ENCODE measurements at regions not wholly inside any gene's neighbourhood (a gene's known extent, or its start where the extent isn't known, plus 50 kb on each side); places are given as distances from the start of the nearest gene placed in this dataset.

DNA sequence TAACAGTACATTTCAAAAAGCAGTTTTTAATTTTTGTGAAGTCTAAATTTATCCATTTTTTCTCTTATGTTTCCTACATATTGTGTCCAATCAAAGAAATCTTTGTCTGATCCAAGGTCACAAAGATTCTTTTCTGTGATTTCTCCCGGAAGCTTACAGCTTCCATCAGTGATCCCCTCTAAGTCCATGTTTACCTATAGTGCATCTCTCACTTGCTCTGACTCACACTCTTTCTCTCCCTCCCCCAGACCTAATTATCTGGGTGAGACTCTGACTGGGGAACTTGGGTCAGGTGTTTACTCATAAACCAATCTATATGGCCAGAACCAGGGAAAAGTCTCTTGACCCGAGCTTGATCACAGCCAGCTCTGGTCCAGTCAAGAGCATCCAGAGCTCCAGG lies 224.4 kb downstream of the SPTSSA start (continued):
- TF ChIP-seq ZNF605 (CRISPR knock-in tag; IDR thresholded peaks at IDR 0.05) (no peak), FOSL2 (CRISPR knock-in tag; IDR thresholded peaks at IDR 0.05) (peak; percentile 84), ETV5 (CRISPR knock-in tag; IDR thresholded peaks at IDR 0.05; ENCODE audit: borderline replicate concordance) (peak; percentile 51; the same call in 1 of the 2 replicates), PHF20 (CRISPR knock-in tag; IDR thresholded peaks at IDR 0.05) (no peak), RARA (CRISPR knock-in tag; IDR thresholded peaks at IDR 0.05) (0 out of 2 replicates have a peak, but pooled peaks have one; percentile 15)
- TF ChIP-seq, protein P1, sequence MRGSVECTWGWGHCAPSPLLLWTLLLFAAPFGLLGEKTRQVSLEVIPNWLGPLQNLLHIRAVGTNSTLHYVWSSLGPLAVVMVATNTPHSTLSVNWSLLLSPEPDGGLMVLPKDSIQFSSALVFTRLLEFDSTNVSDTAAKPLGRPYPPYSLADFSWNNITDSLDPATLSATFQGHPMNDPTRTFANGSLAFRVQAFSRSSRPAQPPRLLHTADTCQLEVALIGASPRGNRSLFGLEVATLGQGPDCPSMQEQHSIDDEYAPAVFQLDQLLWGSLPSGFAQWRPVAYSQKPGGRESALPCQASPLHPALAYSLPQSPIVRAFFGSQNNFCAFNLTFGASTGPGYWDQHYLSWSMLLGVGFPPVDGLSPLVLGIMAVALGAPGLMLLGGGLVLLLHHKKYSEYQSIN (CRISPR knock-in tag; IDR thresholded peaks at IDR 0.05; ENCODE audit: borderline replicate concordance): no peak

DNA sequence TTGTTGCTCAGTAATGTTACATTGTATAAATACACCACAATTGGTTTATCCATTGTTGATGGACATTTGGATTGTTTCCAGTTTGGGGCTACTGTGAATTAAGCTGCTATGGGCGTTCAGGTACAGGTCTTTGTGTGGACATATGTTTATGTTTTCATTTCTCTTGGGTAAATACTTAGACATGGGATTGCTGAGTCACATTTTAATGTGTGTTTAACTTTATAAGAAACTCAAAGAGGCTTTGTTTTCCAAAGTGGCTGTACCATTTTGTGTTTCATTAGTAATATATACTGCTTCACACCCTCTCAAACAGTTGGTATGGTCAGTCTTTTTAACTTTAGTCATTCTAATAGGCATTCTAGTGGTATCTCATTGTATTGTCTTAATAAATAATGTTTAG lies 225.0 kb downstream of the SPTSSA start:
- no TSS peak for BruUV-seq (replicated peaks)
- Histone ChIP-seq H3K36me3 (replicated peaks in 1 of 2; ENCODE audit: control insufficient read depth in 1 of 2, insufficient read depth in 2 of 2, low read length in 2 of 2) (no peaks in the 10 kb centered on the region), H3K4me1 (ENCODE audit: insufficient read depth, low read length) (peaks cover 7% of the 10 kb centered on the region; the same call in 1 of the 2 replicates), H3K27ac (ENCODE audit: extremely low read length, insufficient read depth, low read length) (no peak overlapping the region), H3K9ac (ENCODE audit: insufficient read depth, low read depth, low read length) (no peak overlapping the region), H3K4me2 (ENCODE audit: low read depth, low read length) (no peak overlapping the region), H3K9me3 (ENCODE audit: low read length) (no peaks in the 10 kb centered on the region), H4K20me1 (ENCODE audit: insufficient read depth, low read length) (no peaks in the 10 kb centered on the region), H3K79me2 (ENCODE audit: insufficient read depth, low read length) (no peaks in the 10 kb centered on the region), H2AFZ (ENCODE audit: low read length) (no peak overlapping the region), H3K4me3 (replicated peaks in 1 of 3; ENCODE audit: insufficient read depth in 1 of 3, low read depth in 2 of 3, low read length in 3 of 3) (no peak overlapping the region), H3K27me3 (ENCODE audit: control insufficient read depth in 1 of 2, insufficient read depth in 2 of 2, low read length in 2 of 2) (no peaks in the 10 kb centered on the region)
- ATAC-seq: no peak
- DNase-seq (ENCODE audit: low spot score): peak; percentile 28
- CTCF ChIA-PET (ENCODE audit: low intra/inter-chr PET ratio, low total read pairs): no interaction called here
- intact Hi-C loops (cut with micrococcal nuclease; ENCODE audit: unreplicated experiment) (no loop called here), in situ Hi-C loops (cut with HindIII; ENCODE audit: extremely low pct_ligation_motif_present, low pct_unique_long_range_greater_than_20kb) (no loop called here)
- POLR2A ChIA-PET: no interaction called here
- 0% methylated on average over 1 of the region's 1 CpG for WGBS (ENCODE audit: low lambda C conversion rate)
- FAIRE-seq: no peak
- TF ChIP-seq STAT5B (CRISPR knock-in tag; IDR thresholded peaks at IDR 0.05) (no peak), FOSL1 (CRISPR knock-in tag; IDR thresholded peaks at IDR 0.05; ENCODE audit: borderline replicate concordance) (no peak), U2AF2 (IDR thresholded peaks at IDR 0.05; ENCODE audit: low read depth, low read length) (no peak), ELF4 (CRISPR knock-in tag; IDR thresholded peaks at IDR 0.05; ENCODE audit: borderline replicate concordance) (no peak), TAF1 (CRISPR knock-in tag; IDR thresholded peaks at IDR 0.05) (no peak), MAFK (conservative IDR thresholded peaks at IDR 0.05 in 1 of 2, IDR thresholded peaks at IDR 0.05 in 1 of 2; ENCODE audit: low read length in 2 of 2) (0 out of 4 replicates have a peak, but pooled peaks of 1 of the 2 experiments have one; percentile 2)
- TF ChIP-seq, protein P2, sequence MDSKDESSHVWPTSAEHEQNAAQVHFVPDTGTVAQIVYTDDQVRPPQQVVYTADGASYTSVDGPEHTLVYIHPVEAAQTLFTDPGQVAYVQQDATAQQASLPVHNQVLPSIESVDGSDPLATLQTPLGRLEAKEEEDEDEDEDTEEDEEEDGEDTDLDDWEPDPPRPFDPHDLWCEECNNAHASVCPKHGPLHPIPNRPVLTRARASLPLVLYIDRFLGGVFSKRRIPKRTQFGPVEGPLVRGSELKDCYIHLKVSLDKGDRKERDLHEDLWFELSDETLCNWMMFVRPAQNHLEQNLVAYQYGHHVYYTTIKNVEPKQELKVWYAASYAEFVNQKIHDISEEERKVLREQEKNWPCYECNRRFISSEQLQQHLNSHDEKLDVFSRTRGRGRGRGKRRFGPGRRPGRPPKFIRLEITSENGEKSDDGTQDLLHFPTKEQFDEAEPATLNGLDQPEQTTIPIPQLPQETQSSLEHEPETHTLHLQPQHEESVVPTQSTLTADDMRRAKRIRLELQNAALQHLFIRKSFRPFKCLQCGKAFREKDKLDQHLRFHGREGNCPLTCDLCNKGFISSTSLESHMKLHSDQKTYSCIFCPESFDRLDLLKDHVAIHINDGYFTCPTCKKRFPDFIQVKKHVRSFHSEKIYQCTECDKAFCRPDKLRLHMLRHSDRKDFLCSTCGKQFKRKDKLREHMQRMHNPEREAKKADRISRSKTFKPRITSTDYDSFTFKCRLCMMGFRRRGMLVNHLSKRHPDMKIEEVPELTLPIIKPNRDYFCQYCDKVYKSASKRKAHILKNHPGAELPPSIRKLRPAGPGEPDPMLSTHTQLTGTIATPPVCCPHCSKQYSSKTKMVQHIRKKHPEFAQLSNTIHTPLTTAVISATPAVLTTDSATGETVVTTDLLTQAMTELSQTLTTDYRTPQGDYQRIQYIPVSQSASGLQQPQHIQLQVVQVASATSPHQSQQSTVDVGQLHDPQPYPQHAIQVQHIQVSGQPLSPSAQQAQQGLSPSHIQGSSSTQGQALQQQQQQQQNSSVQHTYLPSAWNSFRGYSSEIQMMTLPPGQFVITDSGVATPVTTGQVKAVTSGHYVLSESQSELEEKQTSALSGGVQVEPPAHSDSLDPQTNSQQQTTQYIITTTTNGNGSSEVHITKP (CRISPR knock-in tag; IDR thresholded peaks at IDR 0.05; ENCODE audit: low read depth): peak; percentile 80; the same call in 1 of the 2 replicates

Measured in HepG2 (cell line).